Nephron (organoid): ENCODE measurements at regions not wholly inside any gene's neighbourhood (a gene's known extent, or its start where the extent isn't known, plus 50 kb on each side); places are given as distances from the start of the nearest gene placed in this dataset.

Experiments used
- H3K27ac Mint-ChIP-seq, 3 experiments: 2 replicates each; pipeline ENCODE4 v1.8.0; 2020; ENCODE audit warnings: mixed read lengths in 3 of 3, mild to moderate bottlenecking in 2 of 3, moderate library complexity in 1 of 3
- H3K27me3 Mint-ChIP-seq: 2 replicates; pipeline ENCODE4 v1.8.0; 2021; ENCODE audit warnings: low read depth, mild to moderate bottlenecking, moderate library complexity, mixed read lengths
- H3K36me3 Mint-ChIP-seq: 2 replicates; pipeline ENCODE4 v1.8.0; 2020; ENCODE audit warnings: low read depth, mixed read lengths
- H3K4me1 Mint-ChIP-seq: 2 replicates; pipeline ENCODE4 v1.8.0; 2020; ENCODE audit warnings: mixed read lengths
- H3K4me3 Mint-ChIP-seq, 3 experiments: 2 replicates each; pipeline ENCODE4 v1.8.0; 2020; ENCODE audit warnings: mild to moderate bottlenecking in 3 of 3, mixed read lengths in 3 of 3, moderate library complexity in 2 of 3
- H3K9me3 Mint-ChIP-seq: 2 replicates; pipeline ENCODE4 v1.8.0; 2020; ENCODE audit warnings: mixed read lengths
- TF ChIP-seq, protein P1 (sequence below), 3 experiments: fragments of 200-600 bp; sonication (generic); IDR thresholded peaks; one replicate each; pipeline ENCODE4 v1.5.0; 2021; ENCODE audit warnings: antibody characterized with exemption in 3 of 3; ENCODE audit not compliant: unreplicated experiment in 3 of 3

DNA sequence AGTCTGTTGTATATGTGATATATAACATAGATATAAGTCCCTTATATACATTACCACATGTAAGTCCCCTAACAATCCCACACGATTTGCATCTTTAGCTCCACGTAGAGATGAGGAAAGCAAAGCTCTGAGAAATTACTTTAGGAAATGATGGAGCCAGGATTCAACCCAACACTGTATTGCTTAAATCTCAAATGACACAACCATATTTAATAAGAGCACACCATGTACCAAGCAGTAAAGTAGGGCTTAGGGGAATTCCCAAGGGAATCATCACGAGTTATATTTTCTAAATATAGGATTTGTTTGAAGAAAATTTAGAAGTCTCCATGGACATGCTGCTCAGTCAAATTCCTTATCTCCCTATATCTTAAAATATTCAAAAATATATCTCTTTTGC is 61.3 kb upstream of the POMP start:
- peaks cover 10% of the 10 kb centered on the region for H3K27me3 Mint-ChIP-seq
- TF ChIP-seq, protein P1, sequence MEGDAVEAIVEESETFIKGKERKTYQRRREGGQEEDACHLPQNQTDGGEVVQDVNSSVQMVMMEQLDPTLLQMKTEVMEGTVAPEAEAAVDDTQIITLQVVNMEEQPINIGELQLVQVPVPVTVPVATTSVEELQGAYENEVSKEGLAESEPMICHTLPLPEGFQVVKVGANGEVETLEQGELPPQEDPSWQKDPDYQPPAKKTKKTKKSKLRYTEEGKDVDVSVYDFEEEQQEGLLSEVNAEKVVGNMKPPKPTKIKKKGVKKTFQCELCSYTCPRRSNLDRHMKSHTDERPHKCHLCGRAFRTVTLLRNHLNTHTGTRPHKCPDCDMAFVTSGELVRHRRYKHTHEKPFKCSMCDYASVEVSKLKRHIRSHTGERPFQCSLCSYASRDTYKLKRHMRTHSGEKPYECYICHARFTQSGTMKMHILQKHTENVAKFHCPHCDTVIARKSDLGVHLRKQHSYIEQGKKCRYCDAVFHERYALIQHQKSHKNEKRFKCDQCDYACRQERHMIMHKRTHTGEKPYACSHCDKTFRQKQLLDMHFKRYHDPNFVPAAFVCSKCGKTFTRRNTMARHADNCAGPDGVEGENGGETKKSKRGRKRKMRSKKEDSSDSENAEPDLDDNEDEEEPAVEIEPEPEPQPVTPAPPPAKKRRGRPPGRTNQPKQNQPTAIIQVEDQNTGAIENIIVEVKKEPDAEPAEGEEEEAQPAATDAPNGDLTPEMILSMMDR (IDR thresholded peaks at IDR 0.05; ENCODE audit: unreplicated experiment in 3 of 3): no peak
- no peak overlapping the region for H3K27ac Mint-ChIP-seq
- H3K36me3 Mint-ChIP-seq: no peaks in the 10 kb centered on the region
- peaks cover 12% of the 10 kb centered on the region for H3K4me1 Mint-ChIP-seq
- no peak overlapping the region for H3K4me3 Mint-ChIP-seq
- no peaks in the 10 kb centered on the region for H3K9me3 Mint-ChIP-seq

DNA sequence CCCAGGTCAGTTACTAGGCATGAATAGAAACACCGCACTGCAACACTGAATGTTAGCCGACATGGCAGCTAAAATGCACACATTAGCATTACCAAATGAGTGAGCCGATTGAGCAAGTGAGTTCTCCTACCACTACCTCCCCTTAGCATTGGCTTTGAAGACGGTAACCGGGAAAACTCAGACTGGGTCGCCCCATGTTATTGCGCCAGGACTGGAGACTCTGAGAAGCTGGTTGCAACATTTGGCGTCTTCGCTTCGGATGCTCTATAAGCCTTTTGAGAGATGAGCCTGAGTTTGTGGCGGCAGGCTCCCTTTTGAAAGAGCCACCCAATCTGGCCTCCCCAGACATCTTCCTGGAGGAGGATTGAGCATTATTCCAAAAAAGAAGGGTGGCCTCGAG is 68.5 kb upstream of the POMP start:
- no peaks in the 10 kb centered on the region for H3K36me3 Mint-ChIP-seq
- H3K9me3 Mint-ChIP-seq: no peaks in the 10 kb centered on the region
- peaks cover 7% of the 10 kb centered on the region for H3K27me3 Mint-ChIP-seq
- no peaks in the 10 kb centered on the region for H3K4me1 Mint-ChIP-seq
- no peak overlapping the region for H3K4me3 Mint-ChIP-seq
- H3K27ac Mint-ChIP-seq: no peak overlapping the region
- TF ChIP-seq, protein P1 (IDR thresholded peaks at IDR 0.05; ENCODE audit: unreplicated experiment in 3 of 3): no peak

DNA sequence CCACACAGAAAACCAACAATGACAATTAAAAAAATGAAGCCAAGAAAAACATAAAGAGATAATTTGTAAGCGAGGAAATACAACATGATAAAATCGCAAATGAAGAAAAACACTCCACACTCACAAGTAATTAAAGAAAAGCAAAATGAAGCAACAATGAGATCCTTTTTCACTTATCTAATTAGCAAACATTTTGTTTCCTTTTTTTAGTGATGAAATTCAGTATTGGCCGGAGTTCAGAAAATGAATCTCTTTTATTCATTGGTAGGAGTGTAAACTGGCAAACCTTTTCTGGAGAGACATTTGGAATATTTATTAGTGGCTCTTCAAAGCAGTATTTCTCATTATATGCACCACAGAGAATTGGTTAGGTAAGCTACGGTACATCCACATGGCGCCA is 70.6 kb upstream of the POMP start:
- TF ChIP-seq, protein P1 (IDR thresholded peaks at IDR 0.05; ENCODE audit: unreplicated experiment in 3 of 3): no peak
- H3K36me3 Mint-ChIP-seq: no peaks in the 10 kb centered on the region
- H3K27me3 Mint-ChIP-seq: peaks cover 11% of the 10 kb centered on the region
- peaks cover 8% of the 10 kb centered on the region for H3K4me1 Mint-ChIP-seq
- H3K27ac Mint-ChIP-seq: no peak overlapping the region
- no peak overlapping the region for H3K4me3 Mint-ChIP-seq
- no peaks in the 10 kb centered on the region for H3K9me3 Mint-ChIP-seq

DNA sequence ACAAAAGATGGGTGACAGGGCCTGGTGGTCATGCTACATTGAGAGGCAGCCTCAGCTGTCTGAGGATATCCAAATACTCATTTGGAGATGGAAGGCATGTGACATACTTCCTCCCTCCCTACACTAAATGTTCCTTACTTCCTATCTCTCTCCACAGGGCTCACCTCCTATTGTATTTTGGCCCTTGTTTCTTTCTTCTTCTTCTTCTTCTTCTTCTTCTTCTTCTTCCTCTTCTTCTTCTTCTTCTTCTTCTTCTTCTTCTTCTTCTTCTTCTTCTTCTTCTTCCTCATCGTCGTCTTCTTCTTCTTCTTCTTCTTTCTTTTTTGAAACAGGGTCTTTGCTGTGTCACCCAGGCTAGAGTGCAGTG is 71.8 kb upstream of the POMP start:
- Mint-ChIP-seq H3K27ac (no peak overlapping the region), H3K36me3 (no peaks in the 10 kb centered on the region), H3K4me1 (peaks cover 17% of the 10 kb centered on the region)

DNA sequence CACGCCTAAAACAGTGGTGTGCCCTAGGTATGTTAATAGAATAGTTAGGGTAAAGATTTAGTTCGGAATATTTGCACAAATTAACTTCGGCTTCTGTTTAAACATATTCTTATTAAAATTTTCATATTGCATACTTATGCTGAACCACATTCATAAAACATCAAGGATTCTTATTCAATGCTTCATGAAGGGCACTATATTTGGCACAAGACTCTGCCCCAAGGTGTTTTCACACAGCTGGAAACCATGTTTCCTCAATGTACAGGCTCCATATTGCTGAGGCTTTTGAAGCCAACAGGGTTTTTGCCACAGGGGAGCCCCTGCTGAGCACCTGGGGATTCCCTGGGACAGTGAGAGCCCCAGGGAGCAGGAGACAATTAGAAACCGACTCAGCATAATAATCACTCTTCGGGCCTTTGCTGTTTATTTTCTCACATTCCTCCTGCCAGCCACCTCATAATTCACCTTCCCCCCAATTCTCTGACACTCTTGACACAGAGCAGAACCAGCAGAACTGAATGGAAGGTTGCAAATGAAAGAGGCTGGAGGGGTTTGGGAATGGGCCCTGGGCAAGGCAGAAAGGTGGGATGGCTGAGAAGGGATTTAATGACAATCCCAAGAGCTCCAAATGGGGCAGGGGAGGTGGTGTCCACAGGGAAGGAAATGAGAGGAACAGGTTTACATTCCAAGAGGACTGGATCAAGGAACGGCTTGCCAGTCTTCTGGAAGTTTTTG is 72.3 kb upstream of the POMP start:
- Mint-ChIP-seq H3K9me3 (no peaks in the 10 kb centered on the region), H3K4me1 (peaks cover 21% of the 10 kb centered on the region), H3K36me3 (no peaks in the 10 kb centered on the region), H3K27ac (no peak overlapping the region), H3K4me3 (no peak overlapping the region), H3K27me3 (peaks cover 20% of the 10 kb centered on the region)
- TF ChIP-seq, protein P1 (IDR thresholded peaks at IDR 0.05; ENCODE audit: unreplicated experiment in 3 of 3): no peak

More for the DNA sequence above, 71.8 kb upstream of the POMP start:
- TF ChIP-seq, protein P1 (IDR thresholded peaks at IDR 0.05; ENCODE audit: unreplicated experiment in 3 of 3): no peak
- Mint-ChIP-seq H3K27me3 (peaks cover 20% of the 10 kb centered on the region), H3K4me3 (no peak overlapping the region), H3K9me3 (no peaks in the 10 kb centered on the region)

DNA sequence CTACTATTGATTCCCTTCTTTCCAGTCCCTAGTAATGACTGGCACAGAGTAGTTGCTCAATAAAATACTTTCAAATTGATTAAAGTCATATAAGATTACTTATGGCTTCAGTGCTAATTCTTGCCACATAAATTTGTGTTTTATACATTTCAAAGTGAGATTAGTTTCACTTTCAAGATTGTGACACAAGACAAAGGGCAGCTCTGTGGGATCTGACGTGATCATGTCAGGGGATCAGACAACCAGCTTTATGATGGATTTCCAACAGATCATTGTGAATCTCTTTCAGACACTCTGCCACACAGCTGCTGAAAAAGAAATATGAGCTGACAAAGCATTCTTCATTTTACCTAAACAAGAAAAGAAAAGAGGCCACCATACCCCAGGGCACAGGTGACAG is 73.4 kb upstream of the POMP start:
- TF ChIP-seq, protein P1 (IDR thresholded peaks at IDR 0.05; ENCODE audit: unreplicated experiment in 3 of 3): no peak
- Mint-ChIP-seq H3K4me3 (no peak overlapping the region), H3K9me3 (no peaks in the 10 kb centered on the region), H3K27ac (no peak overlapping the region), H3K36me3 (no peaks in the 10 kb centered on the region), H3K27me3 (peaks cover 16% of the 10 kb centered on the region), H3K4me1 (peaks cover 22% of the 10 kb centered on the region)
